SU-DHL-6 (cell line): ENCODE measurements at regions not wholly inside any gene's neighbourhood (a gene's known extent, or its start where the extent isn't known, plus 50 kb on each side); places are given as distances from the start of the nearest gene placed in this dataset.

Experiments
- EZH2phosphoT487 ChIP-seq: fragments of 200-600 bp; sonication (generic), shearing (Covaris generic); conservative IDR thresholded peaks from 2 replicates; pipeline ENCODE4 v1.6.1; 2018; ENCODE audit warnings: mild to moderate bottlenecking, antibody characterized with exemption, low read length, moderate library complexity, mixed read lengths
- TF ChIP-seq, protein P1 (sequence below): fragments of 200-600 bp; sonication (generic); IDR thresholded peaks from one replicate; pipeline ENCODE4 v1.5.1; 2017; ENCODE audit warnings: antibody characterized with exemption, mild to moderate bottlenecking, low read length, moderate library complexity; ENCODE audit not compliant: insufficient read depth, poor library complexity, severe bottlenecking

DNA sequence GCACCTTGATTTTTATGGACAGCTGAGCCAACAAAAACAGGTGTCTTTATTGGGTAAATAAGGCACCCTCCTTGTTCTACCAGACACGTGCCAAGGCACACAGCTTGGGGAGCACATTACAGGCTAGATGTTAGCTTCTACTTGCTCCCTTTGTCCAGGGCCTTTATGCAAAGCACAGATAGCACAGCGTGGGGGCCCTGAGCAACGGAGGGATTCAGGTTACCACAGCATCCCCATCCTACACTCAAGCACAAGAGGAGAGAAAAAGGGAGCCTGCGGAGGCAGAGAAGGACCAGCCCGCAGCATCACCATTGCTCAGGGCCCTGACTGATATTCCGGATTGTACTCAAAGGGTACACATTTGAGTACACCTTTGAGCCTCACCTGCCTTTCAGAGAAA is 181.7 kb upstream of the KIF2A start:
- TF ChIP-seq, protein P1, sequence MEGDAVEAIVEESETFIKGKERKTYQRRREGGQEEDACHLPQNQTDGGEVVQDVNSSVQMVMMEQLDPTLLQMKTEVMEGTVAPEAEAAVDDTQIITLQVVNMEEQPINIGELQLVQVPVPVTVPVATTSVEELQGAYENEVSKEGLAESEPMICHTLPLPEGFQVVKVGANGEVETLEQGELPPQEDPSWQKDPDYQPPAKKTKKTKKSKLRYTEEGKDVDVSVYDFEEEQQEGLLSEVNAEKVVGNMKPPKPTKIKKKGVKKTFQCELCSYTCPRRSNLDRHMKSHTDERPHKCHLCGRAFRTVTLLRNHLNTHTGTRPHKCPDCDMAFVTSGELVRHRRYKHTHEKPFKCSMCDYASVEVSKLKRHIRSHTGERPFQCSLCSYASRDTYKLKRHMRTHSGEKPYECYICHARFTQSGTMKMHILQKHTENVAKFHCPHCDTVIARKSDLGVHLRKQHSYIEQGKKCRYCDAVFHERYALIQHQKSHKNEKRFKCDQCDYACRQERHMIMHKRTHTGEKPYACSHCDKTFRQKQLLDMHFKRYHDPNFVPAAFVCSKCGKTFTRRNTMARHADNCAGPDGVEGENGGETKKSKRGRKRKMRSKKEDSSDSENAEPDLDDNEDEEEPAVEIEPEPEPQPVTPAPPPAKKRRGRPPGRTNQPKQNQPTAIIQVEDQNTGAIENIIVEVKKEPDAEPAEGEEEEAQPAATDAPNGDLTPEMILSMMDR, result no peak
- TF ChIP-seq EZH2phosphoT487, result no peak
